ENCODE measurements at regions not wholly inside any gene's neighbourhood (a gene's known extent, or its start where the extent isn't known, plus 50 kb on each side); places are given as distances from the start of the nearest gene placed in this dataset.
A peak's percentile ranks its signal among the peaks of the same experiment; 100 is the strongest.

DNA sequence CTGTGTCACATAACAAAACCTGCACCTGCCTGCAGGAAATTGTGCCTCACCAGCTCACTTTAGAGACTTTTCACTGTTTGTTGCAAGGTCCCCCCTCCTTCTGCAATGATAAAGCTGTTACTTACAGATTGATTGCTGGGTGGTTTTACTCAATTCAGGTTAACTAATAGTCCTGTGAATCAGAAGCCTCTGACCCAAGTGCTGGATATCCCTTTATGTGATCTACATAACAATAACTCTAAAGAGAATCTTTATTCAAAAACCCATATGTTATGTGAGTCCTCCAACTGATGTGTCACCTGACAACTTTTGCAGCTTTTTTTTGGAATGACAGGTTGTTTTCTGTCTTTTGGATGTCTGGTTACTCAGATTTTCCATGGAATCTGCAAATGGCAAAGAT, 2323.6 kb upstream of the TENM3 start:
- FAIRE-seq = no peak
- H4K20me1 ChIP-seq (ENCODE audit: insufficient read depth, low read length) = no peaks in the 10 kb centered on the region
- no peaks in the 10 kb centered on the region for H3K9me3 Mint-ChIP-seq (ENCODE audit: unreplicated experiment)
- no peaks in the 10 kb centered on the region for H3K36me3 ChIP-seq (ENCODE audit: insufficient read depth, low read length)
- no peak overlapping the region for H3K4me3 ChIP-seq (ENCODE audit: insufficient read depth, low read depth, low read length)
- TF ChIP-seq CTCF (IDR thresholded peaks at IDR 0.05; ENCODE audit: insufficient read depth, low read depth, low read length) = no peak
- TF ChIP-seq EZH2 (IDR thresholded peaks at IDR 0.05; ENCODE audit: insufficient read depth, low read length) = no peak
- H2AFZ ChIP-seq (ENCODE audit: low read depth, low read length) = no peak overlapping the region
- H3K27ac Mint-ChIP-seq (ENCODE audit: unreplicated experiment) = no peak overlapping the region
- no peak overlapping the region for H3K4me2 ChIP-seq (ENCODE audit: low read length)
- H3K27me3 ChIP-seq (ENCODE audit: insufficient read depth, low read length) = no peaks in the 10 kb centered on the region
- H3K9me3 ChIP-seq (ENCODE audit: insufficient read depth, low read depth, low read length) = no peaks in the 10 kb centered on the region
- H3K4me3 Mint-ChIP-seq (ENCODE audit: unreplicated experiment) = no peak overlapping the region
- no peaks in the 10 kb centered on the region for H3K4me1 Mint-ChIP-seq (ENCODE audit: low read depth, unreplicated experiment)
- H3K27ac ChIP-seq (ENCODE audit: low read depth, low read length) = no peak overlapping the region
- no peaks in the 10 kb centered on the region for H3K79me2 ChIP-seq (ENCODE audit: insufficient read depth, low read length)
- H3K27me3 Mint-ChIP-seq (ENCODE audit: low read depth, unreplicated experiment) = no peaks in the 10 kb centered on the region
- H3K4me1 ChIP-seq (ENCODE audit: insufficient read depth, low read length) = no peaks in the 10 kb centered on the region
- DNase-seq (ENCODE audit: low read depth) = no peak
- H3K9ac ChIP-seq (ENCODE audit: low read length) = no peak overlapping the region
- H3K36me3 Mint-ChIP-seq (ENCODE audit: low read depth, unreplicated experiment) = no peaks in the 10 kb centered on the region

DNA sequence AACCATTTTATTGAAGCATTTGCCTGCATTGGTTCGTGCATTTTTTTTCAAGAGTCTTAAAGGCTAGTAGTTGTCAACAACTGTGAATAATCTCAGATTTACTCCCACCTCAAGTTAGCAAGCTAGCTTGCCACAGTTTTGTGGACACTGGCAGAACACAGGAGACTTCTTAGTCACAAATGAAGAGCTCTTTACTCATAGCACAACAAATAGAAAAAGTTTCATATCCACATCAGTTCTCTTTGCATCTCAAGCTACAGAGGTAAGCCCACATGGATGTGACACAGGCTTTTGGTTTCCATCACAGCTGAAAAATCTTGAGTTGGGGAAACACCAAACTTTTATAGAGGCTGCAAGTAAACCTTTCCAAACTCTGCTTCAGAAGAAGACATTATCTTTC, 2315.7 kb upstream of the TENM3 start:
- Histone ChIP-seq H3K36me3 (ENCODE audit: insufficient read depth, low read length) (no peaks in the 10 kb centered on the region), H3K4me2 (ENCODE audit: low read length) (no peak overlapping the region), H2AFZ (ENCODE audit: low read depth, low read length) (no peak overlapping the region), H3K4me3 (ENCODE audit: insufficient read depth, low read depth, low read length) (no peak overlapping the region), H3K27me3 (ENCODE audit: insufficient read depth, low read length) (no peaks in the 10 kb centered on the region), H3K79me2 (ENCODE audit: insufficient read depth, low read length) (no peaks in the 10 kb centered on the region), H4K20me1 (ENCODE audit: insufficient read depth, low read length) (no peaks in the 10 kb centered on the region), H3K4me1 (ENCODE audit: insufficient read depth, low read length) (no peaks in the 10 kb centered on the region), H3K9me3 (ENCODE audit: insufficient read depth, low read depth, low read length) (no peaks in the 10 kb centered on the region), H3K9ac (ENCODE audit: low read length) (no peak overlapping the region), H3K27ac (ENCODE audit: low read depth, low read length) (no peak overlapping the region)
- no peak overlapping the region for H3K27ac Mint-ChIP-seq (ENCODE audit: unreplicated experiment)
- H3K4me1 Mint-ChIP-seq (ENCODE audit: low read depth, unreplicated experiment) = no peaks in the 10 kb centered on the region
- no peaks in the 10 kb centered on the region for H3K27me3 Mint-ChIP-seq (ENCODE audit: low read depth, unreplicated experiment)
- DNase-seq (ENCODE audit: low read depth) (no peak), FAIRE-seq (no peak)
- no peaks in the 10 kb centered on the region for H3K36me3 Mint-ChIP-seq (ENCODE audit: low read depth, unreplicated experiment)
- TF ChIP-seq EZH2 (IDR thresholded peaks at IDR 0.05; ENCODE audit: insufficient read depth, low read length) (no peak), CTCF (IDR thresholded peaks at IDR 0.05; ENCODE audit: insufficient read depth, low read depth, low read length) (no peak)
- H3K4me3 Mint-ChIP-seq (ENCODE audit: unreplicated experiment) = no peak overlapping the region
- H3K9me3 Mint-ChIP-seq (ENCODE audit: unreplicated experiment) = no peaks in the 10 kb centered on the region

GRCh38 chr4:179941911-179942310, 2301.3 kb upstream of the TENM3 start:
- Mint-ChIP-seq H3K9me3 (ENCODE audit: unreplicated experiment) (peaks cover 9% of the 10 kb centered on the region), H3K4me3 (ENCODE audit: unreplicated experiment) (no peak overlapping the region), H3K4me1 (ENCODE audit: low read depth, unreplicated experiment) (no peaks in the 10 kb centered on the region), H3K36me3 (ENCODE audit: low read depth, unreplicated experiment) (no peaks in the 10 kb centered on the region), H3K27ac (ENCODE audit: unreplicated experiment) (no peak overlapping the region), H3K27me3 (ENCODE audit: low read depth, unreplicated experiment) (no peaks in the 10 kb centered on the region)
- H3K4me1 ChIP-seq (ENCODE audit: insufficient read depth, low read length) = no peaks in the 10 kb centered on the region
- no peaks in the 10 kb centered on the region for H3K9me3 ChIP-seq (ENCODE audit: insufficient read depth, low read depth, low read length)
- DNase-seq (ENCODE audit: low read depth) (peak; percentile 0), FAIRE-seq (no peak)
- no peak overlapping the region for H3K27ac ChIP-seq (ENCODE audit: low read depth, low read length)
- H4K20me1 ChIP-seq (ENCODE audit: insufficient read depth, low read length) = no peaks in the 10 kb centered on the region
- H3K4me3 ChIP-seq (ENCODE audit: insufficient read depth, low read depth, low read length) = no peak overlapping the region
- no peaks in the 10 kb centered on the region for H3K27me3 ChIP-seq (ENCODE audit: insufficient read depth, low read length)
- H3K9ac ChIP-seq (ENCODE audit: low read length) = no peak overlapping the region
- no peaks in the 10 kb centered on the region for H3K36me3 ChIP-seq (ENCODE audit: insufficient read depth, low read length)
- no peak for TF ChIP-seq EZH2 (IDR thresholded peaks at IDR 0.05; ENCODE audit: insufficient read depth, low read length)
- no peak for TF ChIP-seq CTCF (IDR thresholded peaks at IDR 0.05; ENCODE audit: insufficient read depth, low read depth, low read length)
- no peak overlapping the region for H2AFZ ChIP-seq (ENCODE audit: low read depth, low read length)
- no peaks in the 10 kb centered on the region for H3K79me2 ChIP-seq (ENCODE audit: insufficient read depth, low read length)
- no peak overlapping the region for H3K4me2 ChIP-seq (ENCODE audit: low read length)
